Kidney epithelial cell (primary cell): ENCODE measurements at regions not wholly inside any gene's neighbourhood (a gene's known extent, or its start where the extent isn't known, plus 50 kb on each side); places are given as distances from the start of the nearest gene placed in this dataset.

Experiments
- DNase-seq: peaks from one replicate; pipeline ENCODE4 v3.0.0-alpha.2; 2010; ENCODE audit warnings: low read depth
- H3K27me3 ChIP-seq: 2 replicates; pipeline ENCODE4 v1.6.0; 2011; ENCODE audit warnings: low read length; ENCODE audit not compliant: control insufficient read depth, insufficient read depth
- H3K36me3 ChIP-seq: 2 replicates; pipeline ENCODE4 v1.5.1; 2011; ENCODE audit warnings: low read length; ENCODE audit not compliant: control insufficient read depth, insufficient read depth
- H3K4me3 ChIP-seq: 2 replicates; pipeline ENCODE4 v1.5.1; 2011; ENCODE audit warnings: low read depth, mild to moderate bottlenecking, control low read depth, low read length
- TF ChIP-seq, protein P1 (sequence below): IDR thresholded peaks from 2 replicates; pipeline ENCODE4 v1.5.1; 2011; ENCODE audit warnings: mild to moderate bottlenecking, moderate library complexity, low read length, control low read depth, inconsistent platforms; ENCODE audit not compliant: insufficient read depth, poor library complexity, severe bottlenecking

GRCh38 chr6:104579310-104579863 is 280.3 kb downstream of the HACE1 start:
- no peaks in the 10 kb centered on the region for H3K27me3 ChIP-seq
- TF ChIP-seq, protein P1, sequence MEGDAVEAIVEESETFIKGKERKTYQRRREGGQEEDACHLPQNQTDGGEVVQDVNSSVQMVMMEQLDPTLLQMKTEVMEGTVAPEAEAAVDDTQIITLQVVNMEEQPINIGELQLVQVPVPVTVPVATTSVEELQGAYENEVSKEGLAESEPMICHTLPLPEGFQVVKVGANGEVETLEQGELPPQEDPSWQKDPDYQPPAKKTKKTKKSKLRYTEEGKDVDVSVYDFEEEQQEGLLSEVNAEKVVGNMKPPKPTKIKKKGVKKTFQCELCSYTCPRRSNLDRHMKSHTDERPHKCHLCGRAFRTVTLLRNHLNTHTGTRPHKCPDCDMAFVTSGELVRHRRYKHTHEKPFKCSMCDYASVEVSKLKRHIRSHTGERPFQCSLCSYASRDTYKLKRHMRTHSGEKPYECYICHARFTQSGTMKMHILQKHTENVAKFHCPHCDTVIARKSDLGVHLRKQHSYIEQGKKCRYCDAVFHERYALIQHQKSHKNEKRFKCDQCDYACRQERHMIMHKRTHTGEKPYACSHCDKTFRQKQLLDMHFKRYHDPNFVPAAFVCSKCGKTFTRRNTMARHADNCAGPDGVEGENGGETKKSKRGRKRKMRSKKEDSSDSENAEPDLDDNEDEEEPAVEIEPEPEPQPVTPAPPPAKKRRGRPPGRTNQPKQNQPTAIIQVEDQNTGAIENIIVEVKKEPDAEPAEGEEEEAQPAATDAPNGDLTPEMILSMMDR = no peak
- no peak overlapping the region for H3K4me3 ChIP-seq
- no peaks in the 10 kb centered on the region for H3K36me3 ChIP-seq
- DNase-seq = no peak

GRCh38 chr6:104575536-104575935 is 284.2 kb downstream of the HACE1 start:
- no peak for DNase-seq
- H3K36me3 ChIP-seq = no peaks in the 10 kb centered on the region
- no peaks in the 10 kb centered on the region for H3K27me3 ChIP-seq
- TF ChIP-seq, protein P1 = no peak
- no peak overlapping the region for H3K4me3 ChIP-seq

- TF ChIP-seq, protein P1 = no peak
- no peak for DNase-seq
- H3K36me3 ChIP-seq = no peaks in the 10 kb centered on the region
- H3K27me3 ChIP-seq = no peaks in the 10 kb centered on the region
- no peak overlapping the region for H3K4me3 ChIP-seq
These were observed 285.5 kb downstream of the HACE1 start for GRCh38 chr6:104574135-104574750.

DNA sequence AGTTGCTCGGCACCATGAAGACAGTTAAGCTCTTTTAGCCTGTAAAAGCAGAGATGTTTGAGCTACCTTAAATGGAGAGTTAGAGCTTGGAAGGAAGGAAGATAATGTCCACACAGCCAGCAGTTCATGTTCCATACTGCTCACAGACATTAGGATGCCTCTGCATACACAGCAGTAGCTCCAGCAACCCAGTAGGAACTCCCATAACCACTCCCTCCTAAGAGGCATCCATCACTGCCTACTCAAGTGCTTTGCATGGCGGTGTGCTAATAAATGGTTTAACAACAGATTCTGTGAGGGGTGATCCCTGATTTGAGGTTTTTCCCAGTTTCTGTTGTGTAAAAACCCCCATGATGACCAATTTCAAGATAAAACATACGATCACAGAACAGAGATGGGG is 286.4 kb downstream of the HACE1 start:
- TF ChIP-seq, protein P1 = no peak
- H3K36me3 ChIP-seq = no peaks in the 10 kb centered on the region
- H3K4me3 ChIP-seq = no peak overlapping the region
- DNase-seq = no peak
- no peaks in the 10 kb centered on the region for H3K27me3 ChIP-seq

DNA sequence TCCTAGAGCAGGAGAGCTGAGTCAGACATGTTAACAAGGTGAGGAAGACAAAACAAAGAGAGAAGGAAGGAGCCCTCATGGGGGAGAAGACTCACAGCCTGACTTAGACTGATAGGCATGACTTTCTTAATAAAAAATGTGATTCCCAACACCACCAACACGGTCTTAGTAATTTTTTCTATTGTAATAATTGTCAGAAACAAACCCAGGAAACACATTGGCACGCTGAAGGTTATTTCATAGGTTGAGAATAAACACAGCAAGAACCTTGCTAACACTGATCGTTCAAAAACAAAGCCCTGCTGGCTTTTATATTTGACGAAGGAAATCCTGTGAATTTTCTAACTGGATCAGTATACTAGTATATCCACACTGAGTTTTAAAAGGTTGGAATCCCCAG is 286.8 kb downstream of the HACE1 start:
- DNase-seq = no peak

More for the DNA sequence above, 286.8 kb downstream of the HACE1 start:
- no peaks in the 10 kb centered on the region for H3K27me3 ChIP-seq
- no peak overlapping the region for H3K4me3 ChIP-seq
- no peaks in the 10 kb centered on the region for H3K36me3 ChIP-seq
- TF ChIP-seq, protein P1 = no peak
